WTC11 (cell line): ENCODE measurements at regions not wholly inside any gene's neighbourhood (a gene's known extent, or its start where the extent isn't known, plus 50 kb on each side); places are given as distances from the start of the nearest gene placed in this dataset.

Experiments
- ATF1 ChIP-seq: sonication (generic); formaldehyde crosslinking; IDR thresholded peaks from 2 replicates; pipeline ENCODE4 v1.8.1; 2023; ENCODE audit warnings: mild to moderate bottlenecking, moderate library complexity, missing genetic modification reagents
- ETV6 ChIP-seq: sonication (generic); formaldehyde crosslinking; IDR thresholded peaks from 2 replicates; pipeline ENCODE4 v1.8.1; 2022; ENCODE audit warnings: mild to moderate bottlenecking, missing genetic modification reagents
- JUN ChIP-seq: sonication (generic); formaldehyde crosslinking; IDR thresholded peaks from 2 replicates; pipeline ENCODE4 v1.8.0; 2023; ENCODE audit warnings: mild to moderate bottlenecking, missing genetic modification reagents
- TF ChIP-seq, protein P1 (sequence below): fragments of 200-600 bp; IDR thresholded peaks from 2 replicates; pipeline ENCODE4 v1.8.0; 2022; ENCODE audit warnings: antibody characterized with exemption

DNA sequence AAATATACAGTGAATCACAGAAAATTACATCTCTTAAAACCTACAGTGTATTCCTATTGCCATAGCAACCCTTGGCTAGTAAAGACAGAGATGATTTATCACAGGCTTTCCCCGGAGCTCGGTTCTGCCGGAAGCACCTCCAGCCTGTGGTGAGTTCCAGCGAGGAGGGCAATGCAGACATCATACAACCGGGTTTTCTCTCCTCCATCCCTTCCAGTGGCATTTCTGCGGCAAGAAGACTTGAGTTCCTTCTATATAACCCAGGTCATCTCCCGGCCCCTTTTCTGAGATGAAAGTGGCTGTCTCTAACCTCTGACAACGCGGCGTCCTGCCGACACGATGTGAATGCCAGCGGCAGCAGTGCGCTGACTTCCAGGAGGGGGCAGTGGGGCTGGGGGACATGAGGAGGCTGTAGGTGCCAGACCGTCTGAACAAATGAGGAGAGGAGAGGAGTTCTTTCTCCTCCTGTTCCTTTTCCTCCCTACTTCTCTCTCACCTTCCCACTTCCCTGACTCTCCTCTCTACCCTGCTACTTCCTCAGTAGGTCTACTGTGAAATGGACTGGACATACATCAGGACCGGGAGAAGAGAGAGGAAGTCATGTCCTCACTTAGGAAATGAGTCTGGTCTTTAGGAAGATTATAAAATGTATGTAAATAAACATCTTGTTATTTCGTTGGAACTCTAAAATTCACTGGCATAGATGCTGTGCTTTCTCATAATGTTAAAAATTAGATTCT, 68.6 kb upstream of the MAX start:
- TF ChIP-seq, protein P1, sequence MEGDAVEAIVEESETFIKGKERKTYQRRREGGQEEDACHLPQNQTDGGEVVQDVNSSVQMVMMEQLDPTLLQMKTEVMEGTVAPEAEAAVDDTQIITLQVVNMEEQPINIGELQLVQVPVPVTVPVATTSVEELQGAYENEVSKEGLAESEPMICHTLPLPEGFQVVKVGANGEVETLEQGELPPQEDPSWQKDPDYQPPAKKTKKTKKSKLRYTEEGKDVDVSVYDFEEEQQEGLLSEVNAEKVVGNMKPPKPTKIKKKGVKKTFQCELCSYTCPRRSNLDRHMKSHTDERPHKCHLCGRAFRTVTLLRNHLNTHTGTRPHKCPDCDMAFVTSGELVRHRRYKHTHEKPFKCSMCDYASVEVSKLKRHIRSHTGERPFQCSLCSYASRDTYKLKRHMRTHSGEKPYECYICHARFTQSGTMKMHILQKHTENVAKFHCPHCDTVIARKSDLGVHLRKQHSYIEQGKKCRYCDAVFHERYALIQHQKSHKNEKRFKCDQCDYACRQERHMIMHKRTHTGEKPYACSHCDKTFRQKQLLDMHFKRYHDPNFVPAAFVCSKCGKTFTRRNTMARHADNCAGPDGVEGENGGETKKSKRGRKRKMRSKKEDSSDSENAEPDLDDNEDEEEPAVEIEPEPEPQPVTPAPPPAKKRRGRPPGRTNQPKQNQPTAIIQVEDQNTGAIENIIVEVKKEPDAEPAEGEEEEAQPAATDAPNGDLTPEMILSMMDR = no peak
- TF ChIP-seq ETV6 (CRISPR knock-in tag) = no peak
- no peak for TF ChIP-seq ATF1 (CRISPR knock-in tag)
- TF ChIP-seq JUN = no peak
